CD4-positive, alpha-beta T cell (primary cell): ENCODE measurements at regions not wholly inside any gene's neighbourhood (a gene's known extent, or its start where the extent isn't known, plus 50 kb on each side); places are given as distances from the start of the nearest gene placed in this dataset.

ENCODE experiments used
- ATAC-seq: fragments of 200-7000 bp; cut with Tn5 transposase; one replicate; pipeline ENCODE4 v1.10.0; 2022; ENCODE audit warnings: mild to moderate bottlenecking; ENCODE audit not compliant: poor library complexity
- CTCF ChIA-PET: fragments of 350-600 bp; sonication (Branson Sonifier 250); formaldehyde crosslinking; loops from one replicate; lab custom pipeline; 2021; ENCODE audit warnings: antibody characterized with exemption, inconsistent platforms; lab: Charles Lee
- POLR2A ChIA-PET: fragments of 350-600 bp; sonication (Branson Sonifier 250); formaldehyde crosslinking; loops from one replicate; lab custom pipeline; 2021; ENCODE audit warnings: antibody characterized with exemption, inconsistent platforms; lab: Charles Lee
- DNase-seq, 14 experiments: peaks; one replicate each; pipeline ENCODE4 v3.0.0-alpha.2; 2013 to 2020; ENCODE audit warnings: mixed read lengths in 2 of 14
- H3K27ac ChIP-seq, 2 donors: one replicate each; pipeline versions ENCODE4 v1.5.1 to v1.7.0; 2013; ENCODE audit warnings: low read length in 2 of 2, low read depth in 1 of 2, mild to moderate bottlenecking in 1 of 2
- H3K27me3 ChIP-seq, 2 experiments: 1 replicate in 1 of 2; 2 replicates in 1 of 2; pipeline versions ENCODE4 v1.6.1 to v1.7.0; 2013; ENCODE audit warnings: low read length in 2 of 2, control low read depth in 1 of 2, mild to moderate bottlenecking in 1 of 2, moderate library complexity in 1 of 2; ENCODE audit not compliant: insufficient read depth in 2 of 2, control insufficient read depth in 1 of 2
- H3K36me3 ChIP-seq: one replicate; pipeline ENCODE4 v1.6.1; 2013; ENCODE audit warnings: low read length, control low read depth; ENCODE audit not compliant: insufficient read depth
- H3K4me1 ChIP-seq: one replicate; pipeline ENCODE4 v1.6.1; 2013; ENCODE audit warnings: low read length, control low read depth; ENCODE audit not compliant: insufficient read depth
- H3K4me3 ChIP-seq: one replicate; pipeline ENCODE4 v1.5.1; 2013; ENCODE audit warnings: mild to moderate bottlenecking, low read length, moderate library complexity
- H3K9me3 ChIP-seq, 2 experiments: 1 replicate in 1 of 2; 2 replicates in 1 of 2; pipeline versions ENCODE4 v1.6.1 to v1.7.0; 2013; ENCODE audit warnings: low read length in 2 of 2, mild to moderate bottlenecking in 2 of 2, control low read depth in 1 of 2, moderate library complexity in 1 of 2; ENCODE audit not compliant: control insufficient read depth in 1 of 2, insufficient read depth in 1 of 2
- H3K27ac Mint-ChIP-seq: one replicate; pipeline ENCODE4 v1.8.0; 2020; ENCODE audit warnings: mixed read lengths
- H3K27me3 Mint-ChIP-seq: one replicate; pipeline ENCODE4 v1.8.0; 2021; ENCODE audit warnings: mixed read lengths
- H3K36me3 Mint-ChIP-seq: one replicate; pipeline ENCODE4 v1.8.0; 2021; ENCODE audit warnings: low read depth, mixed read lengths
- H3K4me1 Mint-ChIP-seq: one replicate; pipeline ENCODE4 v1.8.0; 2021; ENCODE audit warnings: low read depth, mixed read lengths
- H3K4me3 Mint-ChIP-seq: one replicate; pipeline ENCODE4 v1.8.0; 2020; ENCODE audit warnings: mild to moderate bottlenecking, mixed read lengths
- H3K9me3 Mint-ChIP-seq: one replicate; pipeline ENCODE4 v1.8.0; 2020; ENCODE audit warnings: mixed read lengths
- CTCF ChIP-seq: fragments of 200-600 bp; IDR thresholded peaks from one replicate; pipeline ENCODE4 v1.8.0; 2022; ENCODE audit warnings: antibody characterized with exemption, mild to moderate bottlenecking
- intact Hi-C, 2 experiments: fragments of 100-400 bp; cut with DNase I in 1 of 2; cut with micrococcal nuclease in 1 of 2; formaldehyde crosslinking; loops; one replicate each; pipeline versions ENCODE4 v1.15.1 to v1.9.0; 2023 to 2025; cut with DNase I, micrococcal nuclease

GRCh38 chr3:74824366-74824765 lies 209.9 kb upstream of the CNTN3 start:
- Histone ChIP-seq H3K4me3 (no peak overlapping the region), H3K9me3 (peaks cover 0 to 16% of the 10 kb centered on the region in 2 experiments), H3K27ac (no peak overlapping the region), H3K27me3 (no peaks in the 10 kb centered on the region), H3K36me3 (no peaks in the 10 kb centered on the region), H3K4me1 (no peaks in the 10 kb centered on the region)
- H3K27ac Mint-ChIP-seq: no peak overlapping the region
- TF ChIP-seq CTCF: no peak
- H3K4me1 Mint-ChIP-seq: no peaks in the 10 kb centered on the region
- POLR2A ChIA-PET: no interaction called here
- intact Hi-C loops: no loop called here
- H3K4me3 Mint-ChIP-seq: no peak overlapping the region
- no peak for DNase-seq
- H3K36me3 Mint-ChIP-seq: no peaks in the 10 kb centered on the region
- peaks cover 13% of the 10 kb centered on the region for H3K9me3 Mint-ChIP-seq
- no peak for ATAC-seq
- CTCF ChIA-PET: no interaction called here
- no peaks in the 10 kb centered on the region for H3K27me3 Mint-ChIP-seq

GRCh38 chr3:74814181-74814580 lies 199.7 kb upstream of the CNTN3 start:
- TF ChIP-seq CTCF: no peak
- H3K4me3 Mint-ChIP-seq: no peak overlapping the region
- no peak overlapping the region for H3K27ac Mint-ChIP-seq
- H3K4me1 Mint-ChIP-seq: no peaks in the 10 kb centered on the region
- peaks cover 0 to 5% of the 10 kb centered on the region in 2 experiments for H3K9me3 ChIP-seq
- no peak overlapping the region for H3K27ac ChIP-seq
- H3K27me3 Mint-ChIP-seq: no peaks in the 10 kb centered on the region
- no peaks in the 10 kb centered on the region for H3K27me3 ChIP-seq
- H3K4me1 ChIP-seq: no peaks in the 10 kb centered on the region
- peaks cover 17% of the 10 kb centered on the region for H3K9me3 Mint-ChIP-seq
- ATAC-seq (no peak), DNase-seq (no peak)
- H3K36me3 ChIP-seq: no peaks in the 10 kb centered on the region
- CTCF ChIA-PET: no interaction called here
- no peak overlapping the region for H3K4me3 ChIP-seq
- no peaks in the 10 kb centered on the region for H3K36me3 Mint-ChIP-seq
- intact Hi-C loops: no loop called here
- POLR2A ChIA-PET: no interaction called here

- ChIA-PET CTCF (no interaction called here), POLR2A (interaction anchor here (0.7 kb wide), 1 partner anchor 56 kb away, joined by 3 read pairs; no protein-coding TSS in a partner anchor)
- ATAC-seq (no peak), DNase-seq (no peak)
- no peak overlapping the region for H3K4me3 ChIP-seq
- peaks cover 0 to 3% of the 10 kb centered on the region in 2 experiments for H3K9me3 ChIP-seq
- no peak for TF ChIP-seq CTCF
- H3K9me3 Mint-ChIP-seq: peaks cover 21% of the 10 kb centered on the region
- no peaks in the 10 kb centered on the region for H3K36me3 ChIP-seq
- H3K4me3 Mint-ChIP-seq: no peak overlapping the region
- H3K36me3 Mint-ChIP-seq: no peaks in the 10 kb centered on the region
- H3K27me3 ChIP-seq: no peaks in the 10 kb centered on the region
- no peaks in the 10 kb centered on the region for H3K27me3 Mint-ChIP-seq
- no peaks in the 10 kb centered on the region for H3K4me1 ChIP-seq
- no peaks in the 10 kb centered on the region for H3K4me1 Mint-ChIP-seq
- H3K27ac Mint-ChIP-seq: no peak overlapping the region
- intact Hi-C loops: no loop called here
- H3K27ac ChIP-seq: no peak overlapping the region
These were observed 198.3 kb upstream of the CNTN3 start for GRCh38 chr3:74812756-74813155.
